A673 (cell line): ENCODE measurements at regions not wholly inside any gene's neighbourhood (a gene's known extent, or its start where the extent isn't known, plus 50 kb on each side); places are given as distances from the start of the nearest gene placed in this dataset.
"Not testable (repeated sequence)": the region's sequence is repeated elsewhere in the genome, so short reads cannot be mapped to it uniquely, and the experiment has no call there.

ENCODE experiments used
- BruUV-seq: library from RNA; stranded (reverse); fragments of 400-500 nt; replicated peaks from 2 replicates; lab custom pipeline; 2021; lab: Mats Ljungman, UMichigan
- CTCF ChIA-PET: fragments of 300-600 bp; sonication (Branson Sonifier 250); formaldehyde crosslinking; loops from one replicate; lab custom pipeline; 2022; ENCODE audit warnings: antibody characterized with exemption; lab: Charles Lee
- POLR2A ChIA-PET: fragments of 300-600 bp; sonication (Branson Sonifier 250); formaldehyde crosslinking; loops from one replicate; lab custom pipeline; 2022; ENCODE audit warnings: antibody characterized with exemption; ENCODE audit not compliant: low non-redundant PET; lab: Charles Lee
- DNase-seq: peaks from one replicate; pipeline ENCODE4 v3.0.0-alpha.2; 2015; ENCODE audit warnings: low spot score
- H3K27ac ChIP-seq: fragments of 200-600 bp; sonication (generic); 2 replicates; pipeline ENCODE4 v1.5.1; 2016; ENCODE audit warnings: mixed run types, low read depth, mild to moderate bottlenecking, mixed read lengths, antibody characterized with exemption, low read length; ENCODE audit not compliant: poor library complexity, severe bottlenecking
- H3K27me3 ChIP-seq: fragments of 200-600 bp; sonication (generic); replicated peaks from 2 replicates; pipeline ENCODE4 v1.6.1; 2017; ENCODE audit warnings: mixed run types, low read depth, mild to moderate bottlenecking, mixed read lengths, antibody characterized with exemption, low read length; ENCODE audit not compliant: insufficient read depth, poor library complexity
- H3K36me3 ChIP-seq: fragments of 200-600 bp; sonication (generic); 2 replicates; pipeline ENCODE4 v1.6.1; 2016; ENCODE audit warnings: mixed run types, mild to moderate bottlenecking, mixed read lengths, antibody characterized with exemption, low read length; ENCODE audit not compliant: insufficient read depth, poor library complexity, severe bottlenecking
- H3K4me1 ChIP-seq: fragments of 200-600 bp; sonication (generic); 2 replicates; pipeline ENCODE4 v1.6.1; 2017; ENCODE audit warnings: mixed run types, mild to moderate bottlenecking, mixed read lengths, antibody characterized with exemption, low read length; ENCODE audit not compliant: insufficient read depth, poor library complexity, severe bottlenecking
- H3K4me3 ChIP-seq: fragments of 200-600 bp; sonication (generic); 2 replicates; pipeline ENCODE4 v1.5.1; 2016; ENCODE audit warnings: low read depth, mixed run types, mild to moderate bottlenecking, mixed read lengths, low read length; ENCODE audit not compliant: poor library complexity, severe bottlenecking
- H3K9me3 ChIP-seq: fragments of 200-600 bp; sonication (generic); 2 replicates; pipeline ENCODE4 v1.6.1; 2016; ENCODE audit warnings: mixed run types, low read depth, mild to moderate bottlenecking, mixed read lengths, antibody characterized with exemption, low read length; ENCODE audit not compliant: poor library complexity, severe bottlenecking
- CTCF ChIP-seq: fragments of 300-800, 200-600 bp; sonication (generic); conservative IDR thresholded peaks from 2 replicates; pipeline ENCODE4 v1.5.1; 2017; ENCODE audit warnings: low read depth, mild to moderate bottlenecking, antibody characterized with exemption, low read length, moderate library complexity, mixed read lengths
- EZH2 ChIP-seq: fragments of 200-600 bp; sonication (generic); IDR thresholded peaks from 2 replicates; pipeline ENCODE4 v1.6.1; 2017; ENCODE audit warnings: borderline replicate concordance, low read depth, mild to moderate bottlenecking, mixed read lengths, antibody characterized with exemption, low read length; ENCODE audit not compliant: poor library complexity, severe bottlenecking
- intact Hi-C: fragments of 100-400 bp; cut with micrococcal nuclease; formaldehyde crosslinking; loops from one replicate; pipeline ENCODE4 v1.10.0; 2022; ENCODE audit not compliant: unreplicated experiment

- H3K9me3 ChIP-seq, result no peaks in the 10 kb centered on the region
- no peaks in the 10 kb centered on the region for H3K27me3 ChIP-seq
- H3K27ac ChIP-seq, result no peak overlapping the region
- H3K36me3 ChIP-seq, result no peaks in the 10 kb centered on the region
- intact Hi-C loops, result no loop called here
- no peak for TF ChIP-seq CTCF
- TF ChIP-seq EZH2, result no peak
- no peak for DNase-seq
- ChIA-PET POLR2A (no interaction called here), CTCF (no interaction called here)
- BruUV-seq, result no TSS peak
- no peaks in the 10 kb centered on the region for H3K4me1 ChIP-seq
- no peak overlapping the region for H3K4me3 ChIP-seq
Observed at GRCh38 chr6:113683968-113684367, 173.2 kb upstream of the MARCKS start.

GRCh38 chr6:113684382-113684901 is 172.7 kb upstream of the MARCKS start:
- CTCF ChIA-PET, result no interaction called here
- Histone ChIP-seq H3K4me1 (no peaks in the 10 kb centered on the region), H3K36me3 (no peaks in the 10 kb centered on the region), H3K9me3 (no peaks in the 10 kb centered on the region), H3K27me3 (no peaks in the 10 kb centered on the region), H3K4me3 (no peak overlapping the region), H3K27ac (no peak overlapping the region)
- POLR2A ChIA-PET, result no interaction called here
- intact Hi-C loops, result no loop called here
- DNase-seq, result no peak
- no peak for TF ChIP-seq EZH2
- no peak for TF ChIP-seq CTCF
- BruUV-seq, result no TSS peak

GRCh38 chr6:113686049-113686448 is 171.1 kb upstream of the MARCKS start:
- POLR2A ChIA-PET, result no interaction called here
- TF ChIP-seq EZH2 (no peak), CTCF (no peak)
- Histone ChIP-seq H3K36me3 (no peaks in the 10 kb centered on the region), H3K27me3 (no peaks in the 10 kb centered on the region), H3K4me3 (no peak overlapping the region), H3K9me3 (no peaks in the 10 kb centered on the region), H3K4me1 (no peaks in the 10 kb centered on the region), H3K27ac (no peak overlapping the region)
- no peak for DNase-seq
- BruUV-seq, result no TSS peak
- intact Hi-C loops, result no loop called here
- CTCF ChIA-PET, result no interaction called here

GRCh38 chr6:113689620-113690019 is 167.5 kb upstream of the MARCKS start:
- POLR2A ChIA-PET, H3K9me3 ChIP-seq, DNase-seq, H3K27ac ChIP-seq, H3K4me1 ChIP-seq, BruUV-seq, H3K27me3 ChIP-seq, H3K4me3 ChIP-seq, H3K36me3 ChIP-seq: not testable (repeated sequence)
- CTCF ChIA-PET, result interaction anchor here (0.7 kb wide), 1 partner anchor 501 kb away, joined by 3 read pairs; no protein-coding TSS in a partner anchor
- intact Hi-C loops, result loop anchor here (10.0 kb wide), 1 partner anchor 165 kb away; the partner anchor contains the start of gene MARCKS
